22Rv1 (cell line): ENCODE measurements at regions not wholly inside any gene's neighbourhood (a gene's known extent, or its start where the extent isn't known, plus 50 kb on each side); places are given as distances from the start of the nearest gene placed in this dataset.

Experiments
- H3K27ac ChIP-seq: fragments of 450-650 bp; 2 replicates; pipeline ENCODE4 v1.5.1; 2017
- ZFX ChIP-seq: fragments of 450-650 bp; IDR thresholded peaks from 2 replicates; pipeline ENCODE4 v1.6.1; 2017; ENCODE audit warnings: antibody characterized with exemption, borderline replicate concordance
- TF ChIP-seq, protein P1 (sequence below): fragments of 450-650 bp; IDR thresholded peaks from 2 replicates; pipeline ENCODE4 v1.5.1; 2017; ENCODE audit warnings: mild to moderate bottlenecking

DNA sequence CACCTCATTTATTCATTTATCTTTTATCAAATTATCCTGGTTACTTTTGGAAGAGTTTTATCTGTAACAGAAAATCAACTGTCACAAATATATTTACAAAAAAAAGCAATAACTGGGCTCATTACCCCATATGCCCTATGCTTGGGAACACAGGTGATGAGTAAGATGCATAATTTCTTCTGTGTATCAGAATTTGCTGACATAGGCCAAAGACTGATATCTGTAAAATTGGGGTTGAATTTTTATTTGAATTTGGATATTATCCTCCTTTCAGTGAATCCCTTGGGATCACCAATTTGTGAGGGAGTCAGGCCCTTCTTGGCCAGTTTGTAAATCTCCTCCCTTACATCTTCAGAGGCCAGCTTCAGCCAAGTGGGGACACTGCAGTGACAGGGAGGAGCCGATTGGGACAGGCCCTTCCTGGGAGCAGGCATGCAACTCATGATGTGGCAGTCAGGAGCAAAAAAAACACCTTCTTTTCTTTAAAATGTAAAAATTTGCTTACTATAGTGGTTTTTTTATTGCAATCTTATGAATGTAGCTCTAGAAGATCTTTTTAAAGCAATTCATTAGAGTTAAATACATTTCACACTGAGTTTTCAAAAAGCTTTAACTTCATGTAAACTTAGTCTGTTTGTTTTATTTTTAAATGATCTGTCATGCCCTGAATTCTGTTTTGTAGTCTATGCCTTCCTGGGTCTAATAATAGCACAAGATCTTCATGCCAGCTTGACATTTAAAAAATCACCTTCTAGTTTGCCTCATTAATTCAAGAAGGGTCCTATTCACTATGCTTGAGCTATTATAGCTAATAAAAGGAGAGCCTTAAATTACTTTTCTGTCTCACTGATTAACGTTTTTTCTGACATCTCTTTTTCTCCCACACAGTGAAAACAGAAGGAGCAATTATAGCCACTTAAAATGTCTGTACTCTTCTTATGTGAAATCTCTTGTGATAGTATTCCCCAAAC lies 136.6 kb upstream of the SPRY1 start:
- no peak overlapping the region for H3K27ac ChIP-seq
- no peak for TF ChIP-seq ZFX
- TF ChIP-seq, protein P1, sequence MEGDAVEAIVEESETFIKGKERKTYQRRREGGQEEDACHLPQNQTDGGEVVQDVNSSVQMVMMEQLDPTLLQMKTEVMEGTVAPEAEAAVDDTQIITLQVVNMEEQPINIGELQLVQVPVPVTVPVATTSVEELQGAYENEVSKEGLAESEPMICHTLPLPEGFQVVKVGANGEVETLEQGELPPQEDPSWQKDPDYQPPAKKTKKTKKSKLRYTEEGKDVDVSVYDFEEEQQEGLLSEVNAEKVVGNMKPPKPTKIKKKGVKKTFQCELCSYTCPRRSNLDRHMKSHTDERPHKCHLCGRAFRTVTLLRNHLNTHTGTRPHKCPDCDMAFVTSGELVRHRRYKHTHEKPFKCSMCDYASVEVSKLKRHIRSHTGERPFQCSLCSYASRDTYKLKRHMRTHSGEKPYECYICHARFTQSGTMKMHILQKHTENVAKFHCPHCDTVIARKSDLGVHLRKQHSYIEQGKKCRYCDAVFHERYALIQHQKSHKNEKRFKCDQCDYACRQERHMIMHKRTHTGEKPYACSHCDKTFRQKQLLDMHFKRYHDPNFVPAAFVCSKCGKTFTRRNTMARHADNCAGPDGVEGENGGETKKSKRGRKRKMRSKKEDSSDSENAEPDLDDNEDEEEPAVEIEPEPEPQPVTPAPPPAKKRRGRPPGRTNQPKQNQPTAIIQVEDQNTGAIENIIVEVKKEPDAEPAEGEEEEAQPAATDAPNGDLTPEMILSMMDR = no peak

DNA sequence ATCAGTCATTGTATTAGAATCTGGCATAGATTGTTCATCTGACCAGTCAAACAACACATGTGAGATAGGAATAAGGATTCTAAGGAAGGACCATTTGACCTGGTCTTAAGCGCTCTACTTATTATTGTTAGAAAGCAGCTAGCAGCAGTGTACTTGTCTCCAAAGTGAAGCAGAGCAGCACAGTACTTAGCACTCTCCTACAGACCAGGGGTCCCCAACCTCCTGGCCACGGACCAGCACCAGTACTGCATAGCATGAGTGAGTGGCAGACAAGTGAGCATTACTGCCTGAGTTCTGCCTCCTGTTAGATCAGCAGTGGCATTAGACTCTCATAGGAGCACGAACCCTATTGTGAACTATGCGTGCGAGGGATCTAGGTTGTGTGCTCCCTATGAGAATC lies 135.9 kb upstream of the SPRY1 start:
- TF ChIP-seq ZFX = no peak
- TF ChIP-seq, protein P1 = no peak
- H3K27ac ChIP-seq = no peak overlapping the region

DNA sequence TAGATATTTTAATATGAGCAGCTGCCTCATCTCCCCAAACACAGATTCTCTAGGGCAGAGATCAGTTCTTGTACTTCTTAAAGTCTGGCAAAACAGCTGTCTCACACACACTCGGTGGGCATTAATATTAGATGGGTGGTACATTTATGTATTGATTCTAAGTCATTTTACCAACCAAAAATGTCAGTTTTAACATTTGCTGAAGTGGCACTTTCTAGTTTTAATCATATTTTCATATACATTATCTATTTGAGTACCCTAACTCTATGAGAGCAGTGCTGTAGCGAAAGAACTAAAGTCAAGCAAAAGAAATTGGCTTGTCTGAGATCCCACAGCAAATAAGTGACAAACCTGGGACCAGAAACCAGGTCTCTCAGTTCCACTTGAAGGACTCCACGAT lies 134.5 kb upstream of the SPRY1 start:
- H3K27ac ChIP-seq = no peak overlapping the region

DNA sequence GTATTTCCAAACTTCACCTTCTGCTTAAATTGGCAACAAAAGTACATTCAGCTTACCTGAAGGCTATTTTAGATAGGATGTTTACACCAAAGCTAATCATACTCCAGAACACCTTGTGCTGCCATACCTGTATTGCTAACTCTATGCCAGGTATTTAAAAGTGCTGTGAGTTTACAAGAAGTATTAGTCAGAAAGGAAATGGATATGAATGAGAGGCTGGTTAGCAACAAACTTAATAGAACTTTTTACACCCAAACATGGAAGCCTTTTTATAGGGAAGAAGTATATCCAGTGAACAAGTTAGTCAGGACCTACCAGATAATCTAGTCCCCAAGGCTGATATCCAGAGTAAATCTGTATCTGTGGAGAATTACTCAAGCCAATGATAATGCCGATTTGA lies 131.2 kb upstream of the SPRY1 start:
- TF ChIP-seq, protein P1 = no peak
- TF ChIP-seq ZFX = no peak
- no peak overlapping the region for H3K27ac ChIP-seq

More for the DNA sequence above, 134.5 kb upstream of the SPRY1 start:
- TF ChIP-seq ZFX = no peak
- TF ChIP-seq, protein P1 = no peak

DNA sequence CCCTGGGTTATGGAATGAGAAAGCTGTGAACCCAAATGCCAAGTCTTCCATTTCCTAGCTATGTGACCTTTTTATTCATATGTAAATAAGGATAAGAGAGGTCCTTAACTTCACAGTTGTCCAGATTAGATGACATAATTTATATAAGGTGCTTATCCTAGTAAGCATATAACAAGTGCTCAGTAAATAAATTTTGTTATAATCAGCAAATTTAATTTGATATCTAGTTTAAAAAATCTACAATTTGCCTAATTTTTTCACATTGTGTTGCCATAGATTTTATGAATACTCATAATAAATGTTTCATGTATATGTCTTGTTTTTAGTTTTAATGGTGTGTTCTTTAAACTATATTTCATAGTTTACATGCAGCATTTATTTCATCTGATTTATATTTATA lies 130.4 kb upstream of the SPRY1 start:
- no peak overlapping the region for H3K27ac ChIP-seq
- TF ChIP-seq ZFX = no peak
- TF ChIP-seq, protein P1 = no peak

DNA sequence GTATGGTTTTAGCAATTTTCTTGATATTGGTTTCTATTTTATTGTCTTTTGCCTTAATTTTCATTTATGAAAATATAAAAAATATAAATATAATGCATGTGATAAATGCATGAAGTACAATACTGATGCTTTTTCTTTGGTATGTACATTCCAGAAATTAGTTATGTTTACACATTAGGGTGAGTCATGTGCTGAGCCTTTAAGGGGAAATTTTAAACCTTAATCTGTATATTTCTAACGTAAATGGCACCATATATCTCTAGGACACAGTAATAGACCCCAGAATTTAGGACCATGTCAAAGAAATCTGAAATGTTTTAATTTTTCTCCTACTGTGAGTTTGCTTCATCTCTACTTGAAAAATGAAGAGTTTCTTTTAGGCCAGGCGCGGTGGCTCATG lies 117.8 kb upstream of the SPRY1 start:
- no peak for TF ChIP-seq ZFX
- TF ChIP-seq, protein P1 = no peak
- no peak overlapping the region for H3K27ac ChIP-seq

DNA sequence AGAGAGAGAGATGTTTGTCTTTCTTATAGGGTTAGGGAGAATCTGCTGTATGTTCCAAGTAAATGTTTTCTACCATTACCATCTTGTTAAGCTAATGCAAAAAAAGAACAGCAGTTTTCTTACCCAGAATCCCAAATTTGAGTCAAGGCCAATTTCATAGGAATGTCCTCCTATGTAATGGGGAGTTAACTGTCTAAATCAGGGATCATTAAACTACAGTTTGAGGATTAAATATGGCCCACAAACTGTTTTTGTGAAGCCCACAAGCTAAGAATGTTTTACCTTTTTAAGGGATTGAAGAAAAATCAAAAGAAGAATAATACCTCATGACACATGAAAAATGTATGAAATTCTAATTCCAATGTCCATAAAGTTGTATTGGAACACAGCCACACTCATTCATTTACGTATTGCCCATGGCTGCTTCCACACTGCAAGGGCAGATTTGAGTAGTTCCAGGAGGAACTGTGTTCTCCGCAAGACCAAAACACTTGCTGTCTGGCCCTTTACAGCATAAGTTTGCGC lies 113.2 kb upstream of the SPRY1 start:
- no peak overlapping the region for H3K27ac ChIP-seq
- no peak for TF ChIP-seq ZFX
- TF ChIP-seq, protein P1 = no peak
